ENCODE measurements at regions not wholly inside any gene's neighbourhood (a gene's known extent, or its start where the extent isn't known, plus 50 kb on each side); places are given as distances from the start of the nearest gene placed in this dataset.

DNA sequence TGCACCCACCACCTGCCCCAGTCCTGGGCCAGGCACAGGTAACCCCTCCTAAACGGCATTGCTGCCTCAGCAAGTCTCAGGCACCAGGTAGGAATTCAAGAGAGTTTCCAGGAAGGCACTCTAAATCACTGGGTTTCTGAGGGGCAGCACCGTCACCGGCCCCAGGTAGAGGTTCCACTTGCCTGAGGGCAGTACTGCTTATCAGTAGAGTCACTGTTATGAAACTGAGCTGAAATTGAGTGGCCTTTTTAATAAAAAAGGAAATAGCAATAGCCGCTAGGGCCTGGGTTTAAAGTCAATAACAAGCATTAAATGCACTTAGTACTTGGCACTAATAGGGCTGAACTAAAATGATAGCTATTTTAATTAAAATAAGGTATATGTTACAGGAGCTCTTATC is 653.7 kb downstream of the METTL4 start:
- DNase-seq (ENCODE audit: insufficient read length, low spot score, missing footprints), result no peak
- Histone ChIP-seq H3K9me3 (ENCODE audit: low read depth, low read length) (peaks cover 7% of the 10 kb centered on the region), H3K27me3 (ENCODE audit: insufficient read depth, low read length) (no peaks in the 10 kb centered on the region)

DNA sequence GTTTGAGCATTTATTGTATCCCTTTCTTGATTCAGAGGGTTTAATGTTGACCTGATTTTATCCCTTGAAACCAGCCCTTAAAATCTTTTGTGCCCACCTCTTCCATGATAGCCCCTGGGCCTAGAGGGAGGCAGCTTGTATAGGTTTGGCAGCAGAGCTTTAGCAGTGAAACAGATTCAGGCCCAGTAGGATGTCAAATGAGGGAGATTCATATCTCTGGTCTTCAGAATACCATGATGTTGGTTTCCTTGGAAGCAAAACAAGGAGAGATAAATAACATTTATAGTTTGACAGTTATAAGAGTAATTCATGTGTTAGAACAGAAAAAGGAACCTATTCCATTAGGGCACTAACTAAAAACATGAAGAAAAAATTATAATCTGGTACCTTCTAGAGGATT is 649.2 kb downstream of the METTL4 start:
- Histone ChIP-seq H3K79me2 (ENCODE audit: insufficient read depth, low read length) (no peaks in the 10 kb centered on the region), H3K27ac (ENCODE audit: low read depth, low read length) (no peak overlapping the region), H3K4me3 (ENCODE audit: insufficient read depth, low read length) (no peak overlapping the region), H3K36me3 (ENCODE audit: insufficient read depth, low read length) (no peaks in the 10 kb centered on the region), H3K4me1 (ENCODE audit: insufficient read depth, low read length) (no peaks in the 10 kb centered on the region), H3K4me2 (ENCODE audit: insufficient read depth, low read length) (no peak overlapping the region), H2AFZ (ENCODE audit: low read length) (no peak overlapping the region), H3K27me3 (ENCODE audit: insufficient read depth, low read length) (no peaks in the 10 kb centered on the region), H4K20me1 (ENCODE audit: insufficient read depth, low read length) (no peaks in the 10 kb centered on the region), H3K9me3 (ENCODE audit: low read depth, low read length) (no peaks in the 10 kb centered on the region)
- no peak for TF ChIP-seq CTCF (IDR thresholded peaks at IDR 0.05; ENCODE audit: extremely low read depth, low read depth, low read length)
- DNase-seq (ENCODE audit: insufficient read length, low spot score, missing footprints), result no peak

More for the DNA sequence above, 653.7 kb downstream of the METTL4 start:
- no peak overlapping the region for H3K4me2 ChIP-seq (ENCODE audit: insufficient read depth, low read length)
- H3K4me3 ChIP-seq (ENCODE audit: insufficient read depth, low read length), result no peak overlapping the region
- no peaks in the 10 kb centered on the region for H4K20me1 ChIP-seq (ENCODE audit: insufficient read depth, low read length)
- H3K4me1 ChIP-seq (ENCODE audit: insufficient read depth, low read length), result no peaks in the 10 kb centered on the region
- no peaks in the 10 kb centered on the region for H3K79me2 ChIP-seq (ENCODE audit: insufficient read depth, low read length)
- TF ChIP-seq CTCF (IDR thresholded peaks at IDR 0.05; ENCODE audit: extremely low read depth, low read depth, low read length), result no peak
- H3K36me3 ChIP-seq (ENCODE audit: insufficient read depth, low read length), result no peaks in the 10 kb centered on the region
- H3K27ac ChIP-seq (ENCODE audit: low read depth, low read length), result no peak overlapping the region
- no peak overlapping the region for H2AFZ ChIP-seq (ENCODE audit: low read length)

DNA sequence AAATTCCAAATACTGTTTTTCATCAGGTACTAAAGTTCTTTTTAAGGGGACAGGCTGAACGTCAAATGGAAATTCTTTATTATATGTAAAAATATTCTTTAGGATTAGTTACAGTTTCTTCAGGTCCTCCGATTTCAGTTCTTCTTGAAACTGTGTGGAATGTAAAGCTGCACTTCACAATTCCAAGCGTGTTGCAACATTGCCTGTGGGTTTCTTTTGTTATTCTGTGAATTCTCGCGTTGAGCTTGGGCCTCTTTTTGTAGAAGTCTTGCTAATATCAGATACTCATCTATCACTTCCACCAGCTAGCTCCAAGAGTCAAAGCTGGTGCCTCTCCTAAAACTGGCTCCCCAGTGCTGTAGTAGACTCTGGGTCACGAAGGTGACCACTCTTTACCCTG is 642.6 kb downstream of the METTL4 start:
- H3K4me3 ChIP-seq (ENCODE audit: insufficient read depth, low read length), result no peak overlapping the region
- no peaks in the 10 kb centered on the region for H4K20me1 ChIP-seq (ENCODE audit: insufficient read depth, low read length)
- no peaks in the 10 kb centered on the region for H3K4me1 ChIP-seq (ENCODE audit: insufficient read depth, low read length)
- H3K36me3 ChIP-seq (ENCODE audit: insufficient read depth, low read length), result no peaks in the 10 kb centered on the region
- H3K27me3 ChIP-seq (ENCODE audit: insufficient read depth, low read length), result no peaks in the 10 kb centered on the region
- H3K4me2 ChIP-seq (ENCODE audit: insufficient read depth, low read length), result no peak overlapping the region
- no peak for DNase-seq (ENCODE audit: insufficient read length, low spot score, missing footprints)
- H2AFZ ChIP-seq (ENCODE audit: low read length), result no peak overlapping the region
- H3K79me2 ChIP-seq (ENCODE audit: insufficient read depth, low read length), result no peaks in the 10 kb centered on the region
- H3K9me3 ChIP-seq (ENCODE audit: low read depth, low read length), result no peaks in the 10 kb centered on the region
- no peak for TF ChIP-seq CTCF (IDR thresholded peaks at IDR 0.05; ENCODE audit: extremely low read depth, low read depth, low read length)
- no peak overlapping the region for H3K27ac ChIP-seq (ENCODE audit: low read depth, low read length)

- Histone ChIP-seq H3K79me2 (ENCODE audit: insufficient read depth, low read length) (no peaks in the 10 kb centered on the region), H3K27me3 (ENCODE audit: insufficient read depth, low read length) (no peaks in the 10 kb centered on the region), H2AFZ (ENCODE audit: low read length) (no peak overlapping the region), H3K27ac (ENCODE audit: low read depth, low read length) (no peak overlapping the region), H3K4me3 (ENCODE audit: insufficient read depth, low read length) (no peak overlapping the region), H3K9me3 (ENCODE audit: low read depth, low read length) (no peaks in the 10 kb centered on the region), H3K4me2 (ENCODE audit: insufficient read depth, low read length) (no peak overlapping the region), H3K36me3 (ENCODE audit: insufficient read depth, low read length) (no peaks in the 10 kb centered on the region), H4K20me1 (ENCODE audit: insufficient read depth, low read length) (no peaks in the 10 kb centered on the region), H3K4me1 (ENCODE audit: insufficient read depth, low read length) (no peaks in the 10 kb centered on the region)
- TF ChIP-seq CTCF (IDR thresholded peaks at IDR 0.05; ENCODE audit: extremely low read depth, low read depth, low read length), result no peak
- no peak for DNase-seq (ENCODE audit: insufficient read length, low spot score, missing footprints)
These were observed 641.6 kb downstream of the METTL4 start for GRCh38 chr18:1929720-1930119.

All from osteoblast (primary cell).